HG03103 (cell line): ENCODE measurements at regions not wholly inside any gene's neighbourhood (a gene's known extent, or its start where the extent isn't known, plus 50 kb on each side); places are given as distances from the start of the nearest gene placed in this dataset.
"Not testable (repeated sequence)": the region's sequence is repeated elsewhere in the genome, so short reads cannot be mapped to it uniquely, and the experiment has no call there.

ENCODE experiments used
- ATAC-seq: cut with Tn5 transposase; IDR thresholded peaks from one replicate; pipeline ENCODE4 v1.9.1; 2021; ENCODE audit warnings: low read depth; ENCODE audit not compliant: unreplicated experiment

DNA sequence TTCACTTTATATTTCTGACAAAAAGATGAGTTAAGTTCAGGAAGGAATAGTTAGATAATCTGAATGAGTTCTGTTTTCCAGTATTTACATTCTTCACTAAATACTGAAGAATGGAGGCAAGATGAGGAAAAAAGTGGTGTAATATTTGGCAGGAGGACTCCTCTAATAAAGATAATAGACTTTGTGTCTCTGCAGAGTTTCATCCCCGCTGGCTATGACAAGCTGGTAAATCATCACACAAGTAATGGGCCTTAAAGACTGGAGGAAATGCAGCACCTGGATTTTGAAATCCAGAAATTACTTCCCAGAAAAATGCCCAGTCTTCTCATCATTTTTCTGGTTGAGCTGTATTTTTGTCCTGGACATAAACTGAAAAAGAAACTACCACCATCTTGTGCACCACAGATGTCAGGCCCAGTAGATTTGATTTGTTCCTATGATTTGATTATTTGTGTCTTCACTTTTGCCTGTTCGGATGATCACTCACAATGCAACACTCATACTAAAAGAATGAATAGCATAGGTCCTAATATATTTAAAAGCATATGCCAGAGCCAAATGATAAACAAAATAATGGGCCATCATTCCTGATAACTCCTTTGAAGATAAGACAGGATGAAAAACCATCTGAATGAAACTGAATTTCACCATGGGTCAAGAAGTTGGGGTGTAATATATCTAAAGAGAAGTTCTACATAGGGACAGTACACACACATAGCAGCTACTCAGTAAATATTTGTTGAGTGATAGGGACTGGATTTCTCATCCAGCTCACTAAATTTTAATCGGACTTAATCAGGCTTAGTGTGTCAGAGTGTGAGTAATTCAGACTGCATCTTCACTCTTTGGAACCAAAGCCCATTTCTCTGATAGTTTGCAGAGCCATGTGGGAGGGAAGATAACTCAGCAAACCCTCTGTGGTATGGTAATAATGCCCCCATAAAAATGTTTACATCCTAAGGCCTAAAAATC lies 200.5 kb downstream of the HINT1 start:
- ATAC-seq = no peak

GRCh38 chr5:130963798-130964197 lies 201.3 kb downstream of the HINT1 start:
- no peak for ATAC-seq

- ATAC-seq = no peak
These were observed 207.9 kb downstream of the HINT1 start for GRCh38 chr5:130957151-130957550.

DNA sequence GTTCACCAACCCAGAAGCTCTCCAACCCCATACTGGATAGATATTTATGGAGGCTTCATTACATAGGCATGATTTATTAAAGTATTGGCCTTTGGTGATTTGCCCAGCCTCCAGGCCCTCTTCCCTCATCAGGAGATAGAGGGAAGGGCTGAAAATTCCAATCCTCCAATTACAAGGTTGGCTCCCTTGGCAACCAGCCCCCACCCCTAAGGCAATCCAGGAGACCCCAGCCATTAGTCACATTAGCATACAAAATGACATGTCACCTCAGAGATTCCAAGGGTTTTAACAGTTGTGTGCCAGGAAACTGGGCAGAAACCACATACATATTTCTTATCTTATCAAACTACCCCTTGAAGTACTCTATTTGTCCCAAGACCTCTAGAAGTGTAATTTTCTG lies 210.0 kb downstream of the HINT1 start:
- no peak for ATAC-seq

DNA sequence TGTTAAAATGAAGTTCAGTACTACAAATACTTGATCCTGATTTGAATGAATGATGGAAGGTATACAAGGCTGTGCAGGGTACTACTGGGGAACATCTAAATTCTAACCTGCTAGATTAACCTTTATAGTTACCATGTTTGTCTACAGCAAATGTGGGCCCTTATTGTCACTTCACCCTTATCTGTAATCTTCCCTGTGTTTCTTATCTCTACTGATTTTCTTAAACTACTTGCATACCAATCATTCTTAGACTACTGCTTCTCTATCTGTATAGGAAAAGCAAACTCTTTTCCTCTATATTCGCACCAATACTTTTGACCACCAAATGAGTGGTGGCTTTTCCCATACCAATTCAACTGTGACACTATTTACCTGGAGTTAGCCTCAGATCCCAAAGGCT lies 210.7 kb downstream of the HINT1 start:
- no peak for ATAC-seq

DNA sequence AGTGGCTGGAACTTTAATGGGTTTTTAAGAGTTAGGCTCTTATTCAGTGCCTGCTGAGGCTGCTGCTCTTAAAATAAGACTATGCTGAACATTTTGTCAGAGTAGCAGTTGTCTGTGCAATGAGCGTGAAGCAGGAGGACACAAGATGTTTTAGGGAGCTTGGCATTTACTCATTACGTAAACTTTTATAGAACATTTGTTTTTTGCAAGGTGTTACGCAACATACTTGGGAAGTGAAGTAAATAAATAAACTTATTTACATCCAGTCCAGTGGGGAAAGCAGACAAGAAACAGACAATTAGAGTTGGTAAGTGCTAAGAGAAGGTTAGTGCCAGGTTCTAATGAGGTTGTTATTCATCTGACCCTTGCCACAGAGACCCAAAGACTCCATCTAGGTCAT lies 226.0 kb downstream of the HINT1 start:
- no peak for ATAC-seq

- no peak for ATAC-seq
These were observed 228.0 kb downstream of the HINT1 start for GRCh38 chr5:130937046-130937445.

GRCh38 chr5:130923543-130924124 lies 241.4 kb downstream of the HINT1 start:
- no peak for ATAC-seq

GRCh38 chr5:130912088-130912487 lies 253.0 kb downstream of the HINT1 start:
- ATAC-seq = no peak

GRCh38 chr5:130908186-130908585 lies 256.9 kb downstream of the HINT1 start:
- ATAC-seq = no peak

GRCh38 chr5:130897537-130898195 lies 267.4 kb downstream of the HINT1 start:
- ATAC-seq = not testable (repeated sequence)

- ATAC-seq = not testable (repeated sequence)
These were observed 267.9 kb downstream of the HINT1 start for GRCh38 chr5:130897181-130897536.

GRCh38 chr5:130896636-130897035 lies 268.4 kb downstream of the HINT1 start:
- ATAC-seq = no peak

DNA sequence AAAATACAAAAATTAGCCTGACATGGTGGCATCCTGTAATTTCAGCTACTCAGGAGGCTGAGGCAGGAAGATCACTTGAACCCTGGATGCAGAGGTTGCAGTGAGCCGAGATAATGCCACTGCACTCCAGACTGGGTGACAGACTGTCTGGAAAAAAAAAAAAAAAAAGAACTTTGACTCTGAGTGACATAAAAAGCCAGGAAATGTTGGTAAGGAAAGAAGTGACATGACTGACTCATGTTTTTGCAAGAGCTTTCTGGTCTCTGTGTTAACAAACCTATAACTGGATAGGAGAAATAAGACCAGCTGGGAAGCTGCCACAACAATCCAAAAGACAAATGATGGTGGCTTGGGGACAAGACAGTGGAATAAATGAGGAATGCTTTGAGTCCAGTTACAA lies 272.1 kb downstream of the HINT1 start:
- no peak for ATAC-seq

DNA sequence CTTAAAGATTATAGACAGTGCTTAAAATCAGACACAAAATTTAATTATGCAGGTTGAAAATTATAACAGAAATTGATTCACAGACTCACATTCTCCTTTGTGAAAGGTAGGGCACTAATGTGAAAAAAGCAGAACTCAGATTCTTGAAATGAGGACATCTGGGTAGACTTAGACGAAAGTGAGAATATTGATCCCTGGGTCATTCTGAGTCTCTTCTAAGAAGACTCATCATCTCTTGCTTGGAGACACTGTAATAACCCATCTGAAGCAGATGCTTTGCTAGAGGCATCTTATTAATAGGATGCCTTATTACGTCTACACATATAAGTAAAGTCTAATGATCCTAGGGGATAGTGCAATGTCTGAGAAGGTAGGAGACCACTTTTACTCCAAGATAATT lies 274.4 kb downstream of the HINT1 start:
- no peak for ATAC-seq

GRCh38 chr5:130885691-130886090 lies 279.4 kb downstream of the HINT1 start:
- no peak for ATAC-seq

GRCh38 chr5:130885027-130885426 lies 280.0 kb downstream of the HINT1 start:
- ATAC-seq = no peak

- no peak for ATAC-seq
These were observed 281.0 kb downstream of the HINT1 start for GRCh38 chr5:130884023-130884422.

DNA sequence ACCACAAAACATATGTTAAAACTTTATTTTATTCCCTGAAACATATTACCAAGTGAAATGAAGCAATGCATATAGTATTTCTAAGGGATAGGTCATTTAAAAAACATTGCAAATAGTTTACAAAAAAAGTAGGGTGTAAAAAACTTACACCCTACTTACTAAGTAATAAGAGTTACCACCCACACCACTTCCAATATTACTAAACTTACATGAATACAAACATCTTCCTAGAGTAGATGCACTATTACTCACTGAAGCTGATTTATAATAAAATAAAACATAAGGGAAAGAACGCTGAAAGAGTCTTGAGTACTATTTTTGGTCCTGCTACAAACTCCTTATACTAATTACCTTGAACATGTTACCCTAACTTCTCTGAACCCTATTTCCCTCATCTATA lies 289.4 kb downstream of the HINT1 start:
- no peak for ATAC-seq

DNA sequence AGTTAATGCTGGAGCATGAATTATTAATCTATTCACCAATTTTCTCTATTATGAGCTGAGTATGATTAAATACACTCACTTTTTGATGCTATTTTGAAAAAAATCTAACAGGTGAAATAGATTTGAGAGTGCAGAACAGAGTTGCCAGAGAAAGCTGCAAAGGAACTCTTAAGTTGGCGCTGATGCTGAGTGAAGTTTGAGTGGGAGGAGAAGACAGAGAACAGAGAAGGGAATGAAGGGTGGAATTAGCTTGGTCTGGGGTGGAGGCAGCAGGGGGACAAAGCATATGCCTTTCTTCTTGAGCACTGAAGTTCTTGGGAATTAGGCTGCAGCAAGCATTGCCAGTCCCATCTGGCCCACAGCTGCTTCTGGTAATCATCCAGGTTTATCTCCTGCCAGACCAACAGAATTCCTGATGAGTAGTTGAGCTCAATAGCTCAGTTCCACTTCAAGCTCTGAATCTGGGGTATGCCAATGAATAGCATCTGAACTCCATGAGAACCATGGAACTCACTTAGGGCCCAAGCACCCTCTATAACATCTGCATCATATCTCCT lies 290.1 kb downstream of the HINT1 start:
- ATAC-seq = no peak
